ENCODE measurements at regions not wholly inside any gene's neighbourhood (a gene's known extent, or its start where the extent isn't known, plus 50 kb on each side); places are given as distances from the start of the nearest gene placed in this dataset.

DNA sequence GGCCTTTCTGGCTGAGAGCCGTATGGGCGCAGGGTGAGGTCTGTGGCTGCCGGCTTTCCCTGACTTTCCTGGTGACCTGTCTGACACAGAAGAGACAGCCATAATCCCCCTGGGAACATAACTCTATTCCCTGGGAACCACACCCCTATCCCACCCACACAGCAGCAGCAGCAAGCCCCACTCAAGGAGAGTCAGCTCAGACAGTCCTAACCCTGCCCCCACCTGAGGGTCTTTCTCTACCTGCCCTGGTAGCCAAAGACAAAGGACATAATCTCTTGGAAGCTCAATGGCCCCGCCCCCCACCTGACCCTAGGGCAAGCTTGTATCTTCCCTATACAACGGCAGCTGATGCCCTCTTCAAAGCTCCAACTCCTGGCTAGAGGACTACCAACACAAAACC lies 74.6 kb downstream of the PABPC4L start:
- H3K4me3 ChIP-seq = no peak overlapping the region
- H3K27ac ChIP-seq = no peak overlapping the region
- intact Hi-C loops (cut with DNase I) = no loop called here
- H3K9me3 ChIP-seq = peaks cover 0 to 13% of the 10 kb centered on the region in 2 donors
- TF ChIP-seq, protein P1, sequence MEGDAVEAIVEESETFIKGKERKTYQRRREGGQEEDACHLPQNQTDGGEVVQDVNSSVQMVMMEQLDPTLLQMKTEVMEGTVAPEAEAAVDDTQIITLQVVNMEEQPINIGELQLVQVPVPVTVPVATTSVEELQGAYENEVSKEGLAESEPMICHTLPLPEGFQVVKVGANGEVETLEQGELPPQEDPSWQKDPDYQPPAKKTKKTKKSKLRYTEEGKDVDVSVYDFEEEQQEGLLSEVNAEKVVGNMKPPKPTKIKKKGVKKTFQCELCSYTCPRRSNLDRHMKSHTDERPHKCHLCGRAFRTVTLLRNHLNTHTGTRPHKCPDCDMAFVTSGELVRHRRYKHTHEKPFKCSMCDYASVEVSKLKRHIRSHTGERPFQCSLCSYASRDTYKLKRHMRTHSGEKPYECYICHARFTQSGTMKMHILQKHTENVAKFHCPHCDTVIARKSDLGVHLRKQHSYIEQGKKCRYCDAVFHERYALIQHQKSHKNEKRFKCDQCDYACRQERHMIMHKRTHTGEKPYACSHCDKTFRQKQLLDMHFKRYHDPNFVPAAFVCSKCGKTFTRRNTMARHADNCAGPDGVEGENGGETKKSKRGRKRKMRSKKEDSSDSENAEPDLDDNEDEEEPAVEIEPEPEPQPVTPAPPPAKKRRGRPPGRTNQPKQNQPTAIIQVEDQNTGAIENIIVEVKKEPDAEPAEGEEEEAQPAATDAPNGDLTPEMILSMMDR (IDR thresholded peaks at IDR 0.05) = no peak
- no peaks in the 10 kb centered on the region for H3K36me3 ChIP-seq
- DNase-seq (peak in 1 of 4 donors; percentile 15), ATAC-seq (no peak)
- no peaks in the 10 kb centered on the region for H3K4me1 ChIP-seq
- no peaks in the 10 kb centered on the region for H3K27me3 ChIP-seq

DNA sequence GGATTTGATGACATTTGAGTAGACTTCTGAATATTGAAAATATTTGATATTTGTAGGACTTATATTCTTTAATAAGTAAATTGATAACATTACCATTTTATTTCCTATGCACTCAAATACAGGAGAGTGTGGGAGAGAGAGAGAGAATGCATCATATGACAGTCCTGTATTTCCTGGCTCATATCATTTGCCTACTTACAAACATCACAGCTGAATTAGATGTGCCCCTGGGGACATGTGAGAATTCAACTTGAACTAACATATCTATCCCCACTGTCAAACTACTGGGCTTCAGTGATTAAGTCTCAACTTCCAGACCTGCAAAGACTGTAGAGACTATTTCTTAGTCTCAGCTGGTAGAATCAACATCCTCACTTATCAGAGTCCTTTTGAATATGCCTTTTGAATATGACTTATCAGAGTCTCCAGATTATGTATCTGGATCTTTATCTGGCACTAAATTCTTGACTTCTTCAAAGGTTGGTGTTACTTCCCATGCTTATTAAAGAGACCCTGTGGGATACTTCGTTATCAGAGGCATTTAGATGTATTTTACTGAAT lies 75.5 kb downstream of the PABPC4L start:
- no peak overlapping the region for H3K27ac ChIP-seq
- H3K27me3 ChIP-seq = no peaks in the 10 kb centered on the region
- TF ChIP-seq, protein P1 (IDR thresholded peaks at IDR 0.05) = no peak
- H3K9me3 ChIP-seq = peaks cover 0 to 13% of the 10 kb centered on the region in 2 donors
- H3K4me3 ChIP-seq = no peak overlapping the region
- intact Hi-C loops (cut with DNase I) = no loop called here
- no peak for DNase-seq
- no peaks in the 10 kb centered on the region for H3K36me3 ChIP-seq
- no peak for ATAC-seq
- H3K4me1 ChIP-seq = no peaks in the 10 kb centered on the region

DNA sequence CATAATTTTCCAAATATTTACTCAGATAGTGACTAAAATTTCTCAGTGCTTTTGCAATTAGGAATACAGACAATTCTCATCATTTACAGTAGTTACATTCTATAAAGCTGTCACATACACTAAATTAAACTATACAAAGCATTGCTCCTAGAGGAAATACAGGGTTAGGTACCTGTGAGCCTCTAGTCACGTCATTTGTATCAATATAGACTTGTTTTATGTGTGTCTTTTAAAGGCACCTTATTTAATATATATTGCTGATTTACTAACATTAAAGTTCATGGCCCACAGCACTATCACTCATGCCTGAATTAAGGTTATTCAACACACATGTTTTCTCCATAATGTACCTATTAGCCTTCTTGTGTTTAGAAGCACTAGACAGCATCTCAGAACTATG lies 78.7 kb downstream of the PABPC4L start:
- Histone ChIP-seq H3K36me3 (no peaks in the 10 kb centered on the region), H3K4me1 (no peaks in the 10 kb centered on the region), H3K27ac (no peak overlapping the region), H3K9me3 (peaks cover 0 to 6% of the 10 kb centered on the region in 2 donors), H3K4me3 (no peak overlapping the region), H3K27me3 (no peaks in the 10 kb centered on the region)
- ATAC-seq (no peak), DNase-seq (no peak)
- intact Hi-C loops (cut with DNase I) = no loop called here
- TF ChIP-seq, protein P1 (IDR thresholded peaks at IDR 0.05) = no peak

DNA sequence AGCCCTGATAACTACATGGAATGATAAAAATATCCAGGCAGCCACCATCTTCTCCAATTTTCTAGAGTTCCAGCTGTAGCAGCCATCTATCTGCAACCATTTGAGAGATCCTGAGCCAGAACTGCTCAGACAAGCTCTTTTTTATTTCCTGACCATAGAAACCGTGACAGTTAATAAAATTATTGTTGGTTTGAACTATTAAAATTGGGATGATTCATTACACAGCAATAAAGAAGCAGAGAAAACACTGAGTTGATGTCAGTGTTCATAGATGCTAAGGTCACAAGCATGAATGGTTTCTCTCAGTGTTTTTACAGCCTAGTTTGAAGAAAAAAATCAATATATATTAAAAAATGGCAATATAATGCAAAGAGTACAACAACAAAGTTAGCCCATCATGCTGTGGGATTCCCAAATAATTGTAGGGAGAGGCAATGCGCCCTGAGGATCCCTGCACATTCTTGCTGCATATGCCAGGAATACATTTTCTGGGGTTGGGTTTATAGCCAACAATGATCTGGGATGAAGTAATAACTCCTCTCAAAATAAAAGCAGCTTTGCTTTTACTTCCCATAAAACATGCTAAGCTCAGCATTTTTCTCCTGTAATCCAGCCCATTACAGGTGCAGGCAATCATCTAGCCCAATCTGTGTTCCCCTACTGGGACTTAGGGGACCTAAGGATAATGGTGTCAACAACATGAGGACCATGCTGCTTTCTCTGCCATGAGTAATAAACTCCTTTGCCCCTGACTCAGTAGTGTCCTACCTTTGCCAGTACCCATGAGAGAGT lies 84.0 kb downstream of the PABPC4L start:
- H3K9me3 ChIP-seq = no peaks in the 10 kb centered on the region
- DNase-seq = no peak
- no peak for ATAC-seq
- intact Hi-C loops (cut with DNase I) = no loop called here
- TF ChIP-seq, protein P1 (IDR thresholded peaks at IDR 0.05) = no peak
- no peak overlapping the region for H3K27ac ChIP-seq
- H3K4me1 ChIP-seq = no peaks in the 10 kb centered on the region
- H3K36me3 ChIP-seq = no peaks in the 10 kb centered on the region
- H3K27me3 ChIP-seq = no peaks in the 10 kb centered on the region
- H3K4me3 ChIP-seq = no peak overlapping the region

DNA sequence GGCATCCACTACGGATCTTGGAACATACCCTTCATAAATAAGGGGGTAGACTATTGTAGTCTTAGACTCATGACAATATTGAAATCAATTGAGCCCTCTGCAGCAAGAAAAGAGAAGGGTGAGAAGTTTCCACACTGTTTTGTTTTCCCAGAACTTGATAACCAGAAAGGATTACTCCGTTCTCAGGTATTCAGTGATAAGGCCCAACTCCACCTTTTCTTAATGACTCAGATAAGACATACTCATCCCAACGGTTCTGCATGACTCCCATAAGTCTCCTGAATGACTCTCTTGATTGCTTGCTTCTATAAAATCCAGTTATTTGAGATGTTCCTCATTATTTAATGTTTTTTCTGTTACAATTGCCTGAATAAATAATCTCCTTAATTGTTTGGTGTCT lies 111.7 kb downstream of the PABPC4L start:
- Histone ChIP-seq H3K4me3 (no peak overlapping the region), H3K27me3 (no peaks in the 10 kb centered on the region), H3K36me3 (no peaks in the 10 kb centered on the region), H3K9me3 (no peaks in the 10 kb centered on the region), H3K4me1 (no peaks in the 10 kb centered on the region), H3K27ac (no peak overlapping the region)
- DNase-seq (no peak), ATAC-seq (no peak)
- intact Hi-C loops (cut with DNase I) = no loop called here
- TF ChIP-seq, protein P1 (IDR thresholded peaks at IDR 0.05) = no peak
